ENCODE measurements at regions not wholly inside any gene's neighbourhood (a gene's known extent, or its start where the extent isn't known, plus 50 kb on each side); places are given as distances from the start of the nearest gene placed in this dataset.

DNA sequence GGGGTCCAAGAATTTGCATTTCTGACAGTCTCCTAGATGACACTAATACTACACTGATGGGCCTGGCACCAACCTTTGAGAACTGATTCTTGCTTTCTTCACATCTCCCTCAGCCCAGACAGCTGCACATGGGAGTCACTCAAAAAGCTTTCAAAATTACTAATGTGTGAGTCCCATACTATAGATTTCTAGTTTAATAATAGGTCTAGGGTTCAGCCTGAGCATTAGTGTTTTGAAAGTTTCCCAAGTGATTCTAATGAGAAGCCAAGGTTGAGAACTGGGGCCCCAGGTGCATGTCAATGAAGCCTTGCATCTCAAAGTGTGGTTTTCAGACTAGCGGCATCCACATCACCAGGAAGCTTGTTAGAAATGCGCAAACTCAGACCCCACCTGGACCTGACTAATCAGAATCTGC lies 159.9 kb upstream of the CMC1 start:
- TF ChIP-seq, protein P1, sequence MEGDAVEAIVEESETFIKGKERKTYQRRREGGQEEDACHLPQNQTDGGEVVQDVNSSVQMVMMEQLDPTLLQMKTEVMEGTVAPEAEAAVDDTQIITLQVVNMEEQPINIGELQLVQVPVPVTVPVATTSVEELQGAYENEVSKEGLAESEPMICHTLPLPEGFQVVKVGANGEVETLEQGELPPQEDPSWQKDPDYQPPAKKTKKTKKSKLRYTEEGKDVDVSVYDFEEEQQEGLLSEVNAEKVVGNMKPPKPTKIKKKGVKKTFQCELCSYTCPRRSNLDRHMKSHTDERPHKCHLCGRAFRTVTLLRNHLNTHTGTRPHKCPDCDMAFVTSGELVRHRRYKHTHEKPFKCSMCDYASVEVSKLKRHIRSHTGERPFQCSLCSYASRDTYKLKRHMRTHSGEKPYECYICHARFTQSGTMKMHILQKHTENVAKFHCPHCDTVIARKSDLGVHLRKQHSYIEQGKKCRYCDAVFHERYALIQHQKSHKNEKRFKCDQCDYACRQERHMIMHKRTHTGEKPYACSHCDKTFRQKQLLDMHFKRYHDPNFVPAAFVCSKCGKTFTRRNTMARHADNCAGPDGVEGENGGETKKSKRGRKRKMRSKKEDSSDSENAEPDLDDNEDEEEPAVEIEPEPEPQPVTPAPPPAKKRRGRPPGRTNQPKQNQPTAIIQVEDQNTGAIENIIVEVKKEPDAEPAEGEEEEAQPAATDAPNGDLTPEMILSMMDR (conservative IDR thresholded peaks at IDR 0.05; ENCODE audit: low read length) = no peak
- no peak for TF ChIP-seq EZH2phosphoT487 (IDR thresholded peaks at IDR 0.05; ENCODE audit: borderline replicate concordance, low read depth, low read length)
